Upper lobe of left lung (tissue), 4 donors: ENCODE measurements at regions not wholly inside any gene's neighbourhood (a gene's known extent, or its start where the extent isn't known, plus 50 kb on each side); places are given as distances from the start of the nearest gene placed in this dataset.
"Not testable (repeated sequence)": the region's sequence is repeated elsewhere in the genome, so short reads cannot be mapped to it uniquely, and the experiment has no call there.

Experiments used
- CTCF ChIP-seq, 6 experiments: fragments of 450-650 bp in 4 of 6; fragments of 200-600 bp in 2 of 6; sonication (generic) in 2 of 6; IDR thresholded peaks; one replicate each; pipeline ENCODE4 v1.5.1; 2016 to 2019; ENCODE audit warnings: antibody characterized with exemption in 6 of 6
- POLR2AphosphoS5 ChIP-seq, 2 donors: sonication (generic); formaldehyde crosslinking; IDR thresholded peaks; one replicate each; pipeline ENCODE4 v1.5.1; 2017; ENCODE audit warnings: antibody characterized with exemption in 2 of 2

- not testable (repeated sequence) for TF ChIP-seq POLR2AphosphoS5, CTCF (IDR thresholded peaks at IDR 0.05)
These were observed 58.2 kb upstream of the RALGPS2 start for GRCh38 chr1:178666891-178667290.
